RWPE2 (cell line): ENCODE measurements at regions not wholly inside any gene's neighbourhood (a gene's known extent, or its start where the extent isn't known, plus 50 kb on each side); places are given as distances from the start of the nearest gene placed in this dataset.

Experiments used
- ATAC-seq: fragments of 200-7000 bp; cut with Tn5 transposase; 3 replicates; pipeline ENCODE4 v1.9.1; 2021; ENCODE audit warnings: low read depth
- DNase-seq: peaks from one replicate; pipeline ENCODE4 v3.0.0-alpha.2; 2020; ENCODE audit warnings: low spot score
- H3K27ac ChIP-seq: fragments of 450-650 bp; 2 replicates; pipeline ENCODE4 v1.5.1; 2017; ENCODE audit warnings: mild to moderate bottlenecking; ENCODE audit not compliant: poor library complexity, severe bottlenecking
- H3K27me3 ChIP-seq: fragments of 250-450 bp; sonication (Bioruptor Pico); 2 replicates; pipeline ENCODE4 v1.5.1; 2021; ENCODE audit warnings: mild to moderate bottlenecking, moderate library complexity; ENCODE audit not compliant: insufficient read depth, poor library complexity, severe bottlenecking
- H3K36me3 ChIP-seq: fragments of 250-450 bp; sonication (Bioruptor Pico); 2 replicates; pipeline ENCODE4 v1.5.1; 2020; ENCODE audit warnings: low read depth, mild to moderate bottlenecking, moderate library complexity
- H3K4me1 ChIP-seq: fragments of 250-450 bp; sonication (Bioruptor Pico); 2 replicates; pipeline ENCODE4 v1.5.1; 2021; ENCODE audit warnings: mild to moderate bottlenecking, moderate library complexity; ENCODE audit not compliant: insufficient read depth, poor library complexity, severe bottlenecking
- H3K4me3 ChIP-seq: fragments of 250-450 bp; sonication (Bioruptor Pico); 2 replicates; pipeline ENCODE4 v1.5.1; 2021; ENCODE audit warnings: mild to moderate bottlenecking, moderate library complexity; ENCODE audit not compliant: severe bottlenecking
- H3K9me3 ChIP-seq: fragments of 250-450 bp; sonication (Bioruptor Pico); 2 replicates; pipeline ENCODE4 v1.5.1; 2021; ENCODE audit warnings: mild to moderate bottlenecking, moderate library complexity; ENCODE audit not compliant: severe bottlenecking
- TF ChIP-seq, protein P1 (sequence below): fragments of 450-650 bp; IDR thresholded peaks from one replicate; pipeline ENCODE4 v1.5.1; 2017; ENCODE audit warnings: mild to moderate bottlenecking, moderate library complexity; ENCODE audit not compliant: poor library complexity, severe bottlenecking

DNA sequence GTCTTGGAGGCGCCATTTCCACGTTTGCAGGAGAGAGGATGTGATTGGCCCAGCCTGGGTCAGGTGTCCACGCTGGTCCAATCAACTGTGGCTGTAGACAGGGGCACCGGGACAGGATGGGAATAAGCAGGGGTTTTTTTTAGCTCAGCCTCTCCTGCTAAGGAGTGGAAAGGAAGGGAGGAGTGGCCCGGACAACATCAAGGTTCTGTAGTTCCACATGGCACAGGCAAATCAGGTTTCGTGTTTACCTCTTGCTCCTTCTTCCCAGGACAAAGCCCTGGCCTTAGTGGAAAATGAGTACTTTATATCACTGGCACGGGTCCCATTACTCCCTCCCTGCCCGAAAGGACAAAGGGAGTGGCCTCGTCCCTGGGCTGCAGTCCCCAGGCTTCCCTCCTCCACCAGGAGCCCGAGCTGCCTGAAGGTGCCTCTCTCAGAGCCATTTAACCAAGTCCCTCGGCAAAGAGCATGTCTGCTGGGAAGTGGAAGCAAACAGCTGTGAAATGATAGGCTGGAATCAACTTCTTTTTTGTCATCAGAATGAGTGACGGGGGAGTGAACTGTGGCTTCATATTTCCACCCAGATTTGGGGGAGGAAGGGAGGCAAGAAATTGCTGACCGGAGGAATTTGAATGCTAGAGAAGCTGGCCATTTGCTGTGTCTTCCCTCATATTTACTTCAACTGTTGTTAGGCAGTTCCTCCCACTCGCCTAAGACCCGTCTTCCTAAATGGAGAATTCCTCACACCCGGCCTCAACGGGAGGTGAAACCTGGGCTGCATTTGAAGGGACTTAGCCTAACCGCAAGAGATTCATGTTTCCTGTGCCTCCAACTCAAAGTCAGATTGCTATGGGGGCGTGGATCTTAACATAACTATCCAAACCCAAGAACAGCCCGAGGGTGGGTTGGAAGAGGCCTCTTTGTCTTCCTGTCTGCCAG lies 84.9 kb upstream of the SLC44A3 start:
- Histone ChIP-seq H3K27ac (peak overlapping the region; percentile 54), H3K36me3 (no peaks in the 10 kb centered on the region), H3K27me3 (no peaks in the 10 kb centered on the region), H3K9me3 (no peaks in the 10 kb centered on the region), H3K4me1 (peaks cover 31% of the 10 kb centered on the region), H3K4me3 (no peak overlapping the region)
- TF ChIP-seq, protein P1, sequence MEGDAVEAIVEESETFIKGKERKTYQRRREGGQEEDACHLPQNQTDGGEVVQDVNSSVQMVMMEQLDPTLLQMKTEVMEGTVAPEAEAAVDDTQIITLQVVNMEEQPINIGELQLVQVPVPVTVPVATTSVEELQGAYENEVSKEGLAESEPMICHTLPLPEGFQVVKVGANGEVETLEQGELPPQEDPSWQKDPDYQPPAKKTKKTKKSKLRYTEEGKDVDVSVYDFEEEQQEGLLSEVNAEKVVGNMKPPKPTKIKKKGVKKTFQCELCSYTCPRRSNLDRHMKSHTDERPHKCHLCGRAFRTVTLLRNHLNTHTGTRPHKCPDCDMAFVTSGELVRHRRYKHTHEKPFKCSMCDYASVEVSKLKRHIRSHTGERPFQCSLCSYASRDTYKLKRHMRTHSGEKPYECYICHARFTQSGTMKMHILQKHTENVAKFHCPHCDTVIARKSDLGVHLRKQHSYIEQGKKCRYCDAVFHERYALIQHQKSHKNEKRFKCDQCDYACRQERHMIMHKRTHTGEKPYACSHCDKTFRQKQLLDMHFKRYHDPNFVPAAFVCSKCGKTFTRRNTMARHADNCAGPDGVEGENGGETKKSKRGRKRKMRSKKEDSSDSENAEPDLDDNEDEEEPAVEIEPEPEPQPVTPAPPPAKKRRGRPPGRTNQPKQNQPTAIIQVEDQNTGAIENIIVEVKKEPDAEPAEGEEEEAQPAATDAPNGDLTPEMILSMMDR, result no peak
- no peak for DNase-seq
- ATAC-seq, result peak; percentile 17; the same call in 1 of the 3 replicates

DNA sequence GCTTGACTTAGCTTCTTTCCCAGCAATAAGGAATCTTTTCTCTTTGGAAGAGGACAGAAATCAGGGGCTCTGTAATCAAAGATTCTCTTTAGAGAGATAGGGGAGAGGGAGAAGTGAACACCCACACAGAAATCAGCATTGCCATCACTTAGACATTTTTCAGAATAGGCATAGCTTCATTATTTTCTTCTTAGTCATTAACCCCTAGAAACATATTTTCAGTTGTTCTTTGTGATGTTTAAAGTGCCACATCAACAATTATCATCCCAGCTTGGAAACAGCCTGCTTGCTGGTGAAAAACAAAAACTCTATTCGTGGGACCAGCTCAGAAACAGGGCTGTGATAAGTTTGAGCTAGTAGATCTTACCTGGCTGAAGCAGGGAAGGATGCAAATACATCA lies 88.3 kb upstream of the SLC44A3 start:
- Histone ChIP-seq H3K9me3 (no peaks in the 10 kb centered on the region), H3K4me1 (peaks cover 39% of the 10 kb centered on the region), H3K36me3 (no peaks in the 10 kb centered on the region), H3K27ac (peak overlapping the region; percentile 4), H3K27me3 (no peaks in the 10 kb centered on the region), H3K4me3 (no peak overlapping the region)
- DNase-seq, result no peak
- no peak for ATAC-seq
- TF ChIP-seq, protein P1, result no peak

DNA sequence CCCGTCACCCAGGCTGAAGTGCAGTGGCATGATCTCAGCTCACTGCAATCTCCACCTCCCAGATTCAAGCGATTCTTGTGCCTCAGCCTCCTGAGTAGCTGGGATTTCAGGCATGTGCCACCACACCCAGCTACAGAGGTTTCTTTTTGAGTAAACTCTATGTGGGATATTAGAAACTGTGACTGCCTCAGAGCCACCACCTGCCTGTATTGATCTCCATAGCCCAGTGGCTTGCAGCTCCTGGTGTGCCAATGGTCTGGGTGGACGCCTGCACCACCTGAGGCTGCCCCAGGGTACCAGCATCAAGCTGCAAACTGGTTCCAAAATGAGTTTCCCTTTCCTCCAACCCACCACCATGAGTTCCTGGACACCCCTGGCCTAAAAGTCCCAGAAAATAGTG lies 89.7 kb upstream of the SLC44A3 start:
- Histone ChIP-seq H3K36me3 (no peaks in the 10 kb centered on the region), H3K9me3 (no peaks in the 10 kb centered on the region), H3K27ac (peak overlapping the region; percentile 100), H3K4me3 (no peak overlapping the region), H3K27me3 (no peaks in the 10 kb centered on the region), H3K4me1 (peaks cover 44% of the 10 kb centered on the region)
- TF ChIP-seq, protein P1, result no peak
- ATAC-seq, result no peak
- no peak for DNase-seq

DNA sequence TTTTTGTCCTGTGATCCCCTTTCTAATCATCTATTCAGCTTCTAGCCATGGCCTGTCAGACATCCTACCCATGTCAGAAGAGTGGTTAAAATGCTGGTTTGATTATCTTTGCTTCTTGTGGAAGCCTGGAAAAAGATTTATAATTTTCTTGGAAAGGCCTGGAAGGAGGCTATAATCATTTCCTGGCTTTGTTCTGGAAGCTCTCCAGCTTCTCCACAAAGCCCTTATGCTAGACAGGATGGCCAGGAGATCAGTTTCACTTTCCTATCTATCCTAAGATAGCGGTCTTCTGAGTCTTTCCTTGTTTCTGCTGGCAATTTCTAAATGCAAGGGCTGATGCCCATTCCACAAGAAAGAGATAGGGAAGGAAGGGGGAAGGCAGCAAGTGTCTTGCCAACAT lies 90.9 kb upstream of the SLC44A3 start:
- DNase-seq (no peak), ATAC-seq (no peak)
- H3K4me3 ChIP-seq, result no peak overlapping the region
- no peaks in the 10 kb centered on the region for H3K9me3 ChIP-seq
- H3K27ac ChIP-seq, result peak overlapping the region; percentile 100
- no peaks in the 10 kb centered on the region for H3K27me3 ChIP-seq
- H3K36me3 ChIP-seq, result no peaks in the 10 kb centered on the region
- TF ChIP-seq, protein P1, result no peak
- peaks cover 42% of the 10 kb centered on the region for H3K4me1 ChIP-seq
